ENCODE measurements at regions not wholly inside any gene's neighbourhood (a gene's known extent, or its start where the extent isn't known, plus 50 kb on each side); places are given as distances from the start of the nearest gene placed in this dataset.
"Not testable (repeated sequence)": the region's sequence is repeated elsewhere in the genome, so short reads cannot be mapped to it uniquely, and the experiment has no call there.

DNA sequence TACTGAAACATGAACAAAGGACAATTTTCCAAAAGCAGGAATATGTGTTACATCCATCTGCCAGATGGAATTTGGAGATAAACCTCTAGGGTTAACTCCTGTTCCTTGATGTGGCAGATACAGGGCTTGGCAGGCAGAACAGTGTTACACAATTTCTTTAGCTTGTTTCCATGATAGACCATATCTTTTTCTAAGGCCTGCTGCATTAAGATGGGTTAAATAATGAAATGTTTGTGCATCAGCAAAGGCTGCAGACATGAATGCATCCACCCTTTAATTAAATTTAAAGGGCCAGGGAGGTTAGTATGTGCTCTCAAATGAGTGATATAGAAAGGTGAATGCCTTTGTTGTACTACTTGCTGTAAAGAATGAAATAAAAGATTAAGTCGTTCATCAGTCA is 50.1 kb upstream of the WDR44 start:
- TF ChIP-seq EZH2 (IDR thresholded peaks at IDR 0.05; ENCODE audit: insufficient read depth, poor library complexity, severe bottlenecking); EZH2phosphoT487 (IDR thresholded peaks at IDR 0.05; ENCODE audit: insufficient read depth, low read depth): not testable (repeated sequence)

All from GM23248 (cell line).